ENCODE measurements at regions not wholly inside any gene's neighbourhood (a gene's known extent, or its start where the extent isn't known, plus 50 kb on each side); places are given as distances from the start of the nearest gene placed in this dataset.
"Not testable (repeated sequence)": the region's sequence is repeated elsewhere in the genome, so short reads cannot be mapped to it uniquely, and the experiment has no call there.

DNA sequence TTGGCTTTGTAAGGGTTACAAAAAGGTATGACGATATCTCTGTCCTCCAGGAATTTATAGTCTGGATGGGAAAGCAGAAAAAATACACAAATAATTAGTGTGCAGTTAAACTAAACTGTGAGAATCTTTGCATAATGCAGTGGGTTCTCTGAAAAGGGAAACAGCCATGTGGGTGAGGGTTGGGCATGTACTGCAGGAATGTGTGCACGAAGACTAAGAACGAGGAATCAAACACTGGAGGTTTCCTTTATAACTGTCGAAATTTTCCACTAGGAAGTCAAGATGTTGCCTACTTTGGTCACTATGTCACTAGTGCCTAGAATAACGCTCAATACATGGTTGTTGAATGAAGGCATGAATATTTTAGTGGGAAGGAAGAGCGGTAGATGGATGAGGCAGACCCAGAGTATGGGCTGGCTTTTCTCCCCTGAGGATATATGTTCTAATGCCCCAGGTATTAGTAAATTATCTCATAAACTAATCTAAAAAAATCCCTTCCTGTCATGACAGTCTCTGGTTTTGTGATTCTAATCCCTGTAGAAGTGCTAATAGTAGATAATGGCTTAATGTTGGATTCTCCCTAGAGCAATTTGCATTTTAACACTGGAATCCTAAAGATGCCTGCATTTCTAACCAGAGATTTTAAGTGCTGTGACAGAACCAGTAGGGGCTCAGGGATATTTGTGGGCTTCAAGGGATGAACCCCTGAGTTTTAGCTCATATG, 227.3 kb downstream of the NMUR2 start:
- DNase-seq, result no peak

DNA sequence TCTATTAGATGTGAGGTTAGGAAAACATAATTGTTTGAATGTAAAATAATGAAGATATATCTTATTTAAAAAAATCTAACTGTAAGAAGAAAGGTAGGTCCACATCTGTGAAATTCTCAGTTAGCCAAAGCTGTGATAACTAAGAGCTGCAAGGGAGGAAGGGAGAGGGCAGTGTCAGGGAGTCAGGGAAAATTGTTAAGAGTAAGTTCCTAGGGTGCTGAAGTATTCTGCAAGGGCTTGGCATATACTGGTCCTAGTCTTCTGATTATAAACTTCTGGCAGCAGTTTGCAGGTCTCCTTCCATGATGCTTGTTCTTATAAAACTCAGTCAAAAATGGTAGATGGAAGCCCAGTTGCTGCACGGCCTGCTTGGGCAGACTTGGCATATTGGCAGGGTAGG, 233.2 kb downstream of the NMUR2 start:
- no peak for DNase-seq

DNA sequence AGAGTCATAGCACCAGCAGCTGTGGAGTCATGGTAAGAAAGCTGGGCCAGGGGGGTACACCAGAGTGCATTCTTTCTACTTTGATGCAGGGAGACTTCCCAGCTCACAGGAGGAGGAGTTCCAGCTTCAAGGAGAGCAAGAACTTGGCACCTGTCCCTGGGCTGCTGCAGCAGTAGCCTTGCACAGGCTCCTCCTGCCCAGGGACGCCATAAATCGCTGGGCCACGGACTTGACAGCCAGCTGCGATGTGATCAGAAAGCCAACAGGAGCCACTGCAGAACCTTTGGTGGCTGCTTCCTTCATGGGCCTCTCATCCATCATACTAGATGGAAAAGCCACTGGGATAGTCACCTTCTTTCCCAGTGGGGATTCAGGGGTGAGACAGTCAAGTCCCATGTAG, 234.7 kb downstream of the NMUR2 start:
- no peak for DNase-seq

DNA sequence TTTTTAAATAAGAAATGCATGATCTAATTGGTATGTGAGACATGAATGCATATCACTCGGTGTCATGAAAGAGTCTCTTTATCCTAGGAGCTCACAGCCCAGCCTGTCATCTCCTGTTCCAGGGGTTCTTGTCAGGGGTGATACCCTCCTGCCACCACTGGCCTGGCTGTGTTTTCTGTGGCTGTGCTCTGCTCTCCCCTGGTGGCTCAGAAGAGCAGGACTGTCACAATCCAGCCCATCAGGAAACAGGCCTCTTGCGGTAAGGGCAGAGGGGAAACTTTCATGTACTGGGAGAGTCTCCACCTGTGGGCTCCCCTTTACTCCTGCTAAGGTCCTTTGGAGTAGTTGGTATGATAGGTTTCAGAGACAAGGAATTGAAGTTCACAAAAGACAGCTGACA, 240.2 kb upstream of the GLRA1 start:
- no peak for DNase-seq

DNA sequence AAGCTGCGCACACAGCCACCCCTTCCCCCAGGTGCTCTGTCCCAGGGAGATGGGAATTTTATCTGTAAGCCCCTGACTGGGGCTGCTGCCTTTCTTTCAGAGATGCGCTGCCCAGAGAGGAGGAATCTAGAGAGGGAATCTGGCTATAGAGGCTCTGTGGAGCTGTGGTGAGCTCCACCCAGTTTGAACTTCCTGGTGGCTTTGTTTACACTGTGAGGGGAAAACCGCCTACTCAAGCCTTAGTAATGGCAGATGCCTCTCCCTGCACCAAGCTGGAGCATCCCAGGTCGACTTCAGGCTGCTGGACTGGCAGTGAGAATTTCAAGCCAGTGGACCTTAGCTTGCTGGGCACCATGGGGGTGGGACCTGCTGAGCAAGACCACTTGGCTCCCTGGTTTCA, 235.2 kb upstream of the GLRA1 start:
- DNase-seq, result not testable (repeated sequence)

DNA sequence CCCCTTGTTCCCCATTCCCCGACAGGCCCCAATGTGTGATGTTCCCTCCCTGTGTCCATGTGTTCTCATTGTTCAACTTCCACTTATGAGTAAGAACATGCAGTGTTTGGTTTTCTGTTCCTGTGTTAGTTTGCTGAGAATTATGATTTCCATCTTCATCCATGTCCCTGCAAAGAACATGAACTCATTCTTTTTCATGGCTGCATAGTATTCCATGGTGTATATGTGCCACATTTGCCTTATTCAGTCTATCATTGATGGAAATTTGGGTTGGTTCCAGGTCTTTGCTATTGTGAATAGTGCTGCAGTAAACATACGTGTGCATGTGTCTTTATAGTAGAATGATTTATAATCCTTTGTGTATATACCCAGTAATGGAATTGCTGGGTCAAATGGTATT, 229.8 kb upstream of the GLRA1 start:
- not testable (repeated sequence) for DNase-seq

DNA sequence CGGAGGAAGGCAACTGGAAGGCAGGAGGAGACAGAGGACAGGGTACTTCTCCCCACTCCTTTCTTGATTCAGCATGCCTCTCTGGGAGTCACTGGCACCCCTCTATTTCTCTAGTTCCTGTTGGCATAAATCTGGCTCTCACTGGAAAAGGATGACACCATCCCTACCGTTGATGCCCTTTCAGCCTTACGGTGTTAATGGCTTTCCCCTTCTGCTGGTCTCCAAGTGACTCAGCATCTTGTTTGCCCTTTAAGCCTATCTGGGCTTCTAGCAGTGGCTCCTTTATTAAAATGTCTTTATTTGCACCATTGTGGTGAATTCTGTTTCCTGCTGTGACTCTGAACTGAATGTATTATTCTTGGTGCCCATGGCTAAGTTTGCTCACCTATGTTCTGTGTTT, 227.3 kb upstream of the GLRA1 start:
- no peak for DNase-seq

DNA sequence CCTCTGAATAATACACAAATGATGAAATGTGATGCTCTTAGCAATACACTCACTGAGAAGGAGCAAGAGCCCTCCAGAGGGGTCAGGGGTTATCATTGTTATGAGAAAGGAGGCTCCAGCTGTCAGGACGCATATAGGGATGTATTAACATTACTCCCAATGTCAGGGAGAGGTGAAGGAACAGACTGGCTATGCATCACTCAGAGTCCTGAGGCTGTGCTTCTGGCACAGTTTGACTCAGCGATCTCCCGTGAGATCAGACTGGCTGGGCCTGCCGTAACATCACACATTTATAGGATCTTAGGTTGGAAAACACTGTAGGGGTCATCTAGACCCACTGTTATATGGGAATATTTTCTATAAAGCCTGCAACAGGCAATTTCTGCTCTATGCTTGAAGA, 226.5 kb upstream of the GLRA1 start:
- DNase-seq, result no peak

DNA sequence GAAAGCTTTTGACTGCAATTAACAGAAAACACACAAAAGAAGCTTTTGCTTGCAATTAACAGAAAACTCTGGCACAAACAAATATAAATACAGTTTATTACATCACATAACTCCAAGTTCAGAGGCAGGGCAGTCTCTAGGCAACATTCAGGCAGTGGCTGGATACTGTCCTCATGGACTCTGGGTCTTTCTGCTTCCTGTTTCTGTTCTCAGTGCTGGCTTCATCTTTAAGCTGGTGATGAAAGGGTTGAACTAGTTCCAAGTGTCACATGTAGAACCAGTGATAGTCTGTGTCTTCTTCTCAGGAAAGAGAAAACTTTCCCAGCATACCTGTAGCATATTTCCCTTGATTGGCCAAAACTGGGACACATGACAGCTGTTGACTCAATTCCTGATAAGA, 222.6 kb upstream of the GLRA1 start:
- no peak for DNase-seq

DNA sequence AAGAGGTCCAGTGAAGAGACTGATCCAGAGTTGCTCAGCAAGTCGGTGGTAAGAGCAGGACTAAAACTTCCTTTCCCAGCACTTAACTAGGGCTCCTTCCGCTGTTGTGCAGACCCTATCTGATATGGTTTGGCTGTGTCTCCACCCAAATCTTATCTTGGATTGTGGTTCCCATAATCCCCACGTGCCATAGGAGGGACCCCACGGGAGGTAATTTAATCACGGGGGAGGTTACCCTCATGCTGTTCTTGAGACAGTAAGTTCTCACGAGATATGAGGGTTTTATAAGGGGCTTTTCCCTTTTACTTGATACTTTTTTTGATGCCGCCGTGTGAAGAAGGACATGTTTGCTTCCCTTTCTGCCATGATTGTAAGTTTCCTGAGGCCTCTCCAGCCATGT, 221.9 kb upstream of the GLRA1 start:
- no peak for DNase-seq

DNA sequence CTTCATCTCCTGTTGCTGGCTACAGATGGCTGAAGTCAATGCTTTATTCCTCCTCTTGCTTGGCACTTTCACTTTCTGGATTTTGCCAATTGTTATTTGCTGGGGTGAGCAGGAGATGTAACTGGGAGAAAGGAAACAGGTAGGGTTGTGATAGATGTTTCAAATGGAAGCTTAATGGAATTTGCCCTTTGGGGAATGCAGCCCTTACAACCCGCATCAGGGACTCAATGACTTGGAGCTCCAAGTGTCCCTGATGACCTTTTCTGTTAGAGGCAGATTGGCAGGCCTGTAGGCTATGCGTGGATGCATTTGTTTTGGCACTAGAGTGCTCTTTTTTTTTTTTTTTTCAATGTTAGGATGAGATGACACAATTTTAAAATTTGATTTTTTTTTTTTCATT, 219.9 kb upstream of the GLRA1 start:
- no peak for DNase-seq

DNA sequence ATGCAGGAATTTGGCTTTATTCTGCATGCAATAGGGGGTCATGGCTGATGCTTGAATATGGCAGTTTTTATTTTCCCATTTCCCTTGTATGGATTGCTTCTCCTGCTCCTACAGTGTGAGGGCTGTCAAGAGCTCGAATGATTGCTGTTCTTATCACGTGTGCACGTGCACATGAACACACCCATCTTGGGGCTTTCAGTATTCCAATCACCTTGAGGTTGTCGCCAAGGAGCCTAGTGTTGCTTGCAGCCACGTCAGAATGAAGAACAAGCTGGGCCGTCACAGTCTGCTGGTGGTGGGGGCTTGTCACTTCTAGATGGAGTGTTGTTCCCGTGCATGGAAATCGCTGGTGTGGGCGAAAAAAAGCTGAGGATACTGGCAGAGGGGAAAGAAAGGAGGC, 219.4 kb upstream of the GLRA1 start:
- DNase-seq, result no peak

DNA sequence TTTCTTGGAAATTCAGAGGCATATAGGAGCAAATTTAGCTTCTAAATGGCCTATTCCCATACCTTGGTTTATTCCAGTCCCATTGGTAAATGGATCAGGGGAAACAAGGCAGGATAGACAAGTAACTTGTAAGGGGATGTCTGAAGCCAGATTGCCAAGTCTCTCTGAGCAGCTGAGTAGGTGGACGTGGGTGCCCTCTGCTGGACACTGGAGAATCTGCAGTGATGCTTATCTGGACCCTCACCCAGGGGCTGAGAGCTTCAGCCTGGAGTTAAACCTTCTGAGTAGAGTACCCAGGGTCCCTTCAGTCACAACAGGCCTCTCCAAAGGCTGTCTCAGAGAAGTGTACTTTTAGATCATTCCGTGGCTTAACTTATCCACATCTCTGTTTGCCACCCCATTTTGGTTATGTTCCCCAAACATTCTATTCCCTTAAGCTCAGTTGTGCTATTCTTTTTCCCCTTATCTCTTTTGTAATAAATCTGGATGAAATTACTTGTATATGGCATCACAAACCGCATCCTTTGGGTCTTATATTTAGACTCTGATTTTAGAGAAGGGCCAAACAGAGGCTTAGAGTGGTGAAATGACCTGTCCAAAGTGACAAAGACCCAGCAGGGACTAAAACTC, 218.3 kb upstream of the GLRA1 start:
- DNase-seq, result peak; percentile 68

DNA sequence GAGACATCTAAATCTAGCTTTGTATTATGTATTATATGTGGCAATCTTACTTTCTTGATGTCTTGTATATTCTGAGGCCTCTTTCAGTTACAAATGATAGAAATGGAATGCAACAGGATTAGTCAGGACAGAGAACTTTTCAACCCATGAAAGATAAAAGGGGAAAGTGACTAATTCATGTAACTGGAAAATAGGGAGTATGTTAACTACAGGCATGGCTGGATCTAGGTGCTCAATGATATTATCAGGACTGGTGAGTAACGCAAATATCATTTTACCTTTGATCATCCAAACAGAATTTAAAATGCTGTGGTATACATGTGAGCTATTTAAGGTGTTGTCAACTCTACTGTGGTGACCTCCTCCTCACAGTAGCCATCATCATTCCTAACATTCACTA, 215.7 kb upstream of the GLRA1 start:
- no peak for DNase-seq

DNA sequence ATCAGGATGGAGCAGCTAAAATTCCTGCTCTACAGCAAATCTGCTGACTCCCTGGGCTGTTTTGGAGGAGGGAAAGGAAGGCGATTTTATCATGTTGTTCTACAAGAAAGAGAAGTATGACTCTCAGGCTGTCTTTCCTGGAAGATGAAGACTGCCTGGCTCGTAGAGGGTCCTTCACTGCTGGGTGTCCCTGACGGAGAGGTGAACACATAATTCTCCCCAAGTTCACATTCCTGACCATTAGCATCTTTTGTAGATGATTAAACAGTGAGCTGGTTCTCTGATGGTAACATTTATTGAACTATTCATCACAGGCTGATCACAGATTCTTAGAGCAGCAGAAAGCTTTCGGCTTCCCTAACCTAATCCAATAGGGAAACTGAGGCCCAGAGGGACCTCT, 212.4 kb upstream of the GLRA1 start:
- DNase-seq, result no peak

DNA sequence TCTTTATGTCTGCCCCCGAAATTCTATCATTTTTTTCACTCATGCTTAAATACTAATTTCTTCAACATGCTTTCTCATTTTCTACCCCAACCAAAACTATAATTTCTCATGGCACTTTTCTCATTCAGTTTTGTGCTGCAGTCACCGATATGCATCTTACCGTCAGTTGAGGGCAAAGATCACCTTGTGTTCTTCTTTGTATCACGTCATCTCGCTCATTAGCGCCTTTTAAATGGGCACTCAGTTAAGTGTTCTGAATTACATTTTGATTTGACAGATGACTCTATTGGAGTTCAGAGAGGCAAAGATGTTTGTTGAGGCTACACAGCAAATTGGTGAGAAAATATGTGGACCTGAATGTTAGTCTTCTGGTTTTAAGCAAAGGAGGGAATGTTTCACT, 211.7 kb upstream of the GLRA1 start:
- no peak for DNase-seq

DNA sequence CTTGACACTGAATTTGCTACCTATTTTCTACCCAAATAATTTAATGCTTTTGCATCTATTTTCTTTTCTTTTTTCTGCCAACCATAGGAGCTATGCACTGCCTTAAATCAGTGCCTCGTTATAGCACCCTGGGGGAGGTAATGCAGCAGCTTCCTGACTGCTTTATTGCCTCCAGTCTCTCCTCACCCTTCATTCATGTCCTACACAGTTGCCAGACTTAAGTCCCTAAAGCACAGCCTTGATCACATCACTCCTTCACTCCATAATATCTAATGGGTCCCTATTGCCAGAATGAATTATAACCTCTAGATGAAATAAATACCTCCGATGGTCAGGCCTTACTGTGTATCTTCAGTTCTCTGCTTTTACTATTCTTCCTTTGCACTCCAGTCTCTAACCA, 211.2 kb upstream of the GLRA1 start:
- DNase-seq, result no peak

DNA sequence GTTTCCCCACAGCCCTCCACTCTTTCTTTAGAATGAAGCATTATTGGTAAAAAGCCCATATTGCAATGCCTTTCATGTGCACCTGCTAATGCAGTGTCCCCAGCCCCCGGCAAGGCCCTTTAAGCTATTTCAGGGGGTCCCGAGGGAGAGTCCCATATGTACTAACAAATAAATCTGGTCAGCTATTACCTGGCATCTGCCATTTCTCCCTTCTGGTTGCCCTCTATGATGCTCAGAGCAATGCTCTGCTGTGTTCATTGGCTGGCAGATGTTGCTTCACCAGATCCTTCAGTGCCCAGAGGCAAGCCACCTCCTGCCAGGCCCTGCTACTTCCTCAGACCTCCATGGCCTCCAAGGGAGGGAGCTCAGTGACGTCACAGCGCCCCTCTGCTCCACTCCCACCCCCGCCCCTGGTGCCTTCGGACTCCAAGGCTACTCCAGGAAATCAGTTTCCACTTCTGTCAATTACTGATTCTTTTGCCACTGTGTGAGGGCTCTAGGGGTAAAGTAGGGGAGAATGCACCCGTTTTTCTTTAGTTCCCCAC, 201.1 kb upstream of the GLRA1 start:
- no peak for DNase-seq

DNA sequence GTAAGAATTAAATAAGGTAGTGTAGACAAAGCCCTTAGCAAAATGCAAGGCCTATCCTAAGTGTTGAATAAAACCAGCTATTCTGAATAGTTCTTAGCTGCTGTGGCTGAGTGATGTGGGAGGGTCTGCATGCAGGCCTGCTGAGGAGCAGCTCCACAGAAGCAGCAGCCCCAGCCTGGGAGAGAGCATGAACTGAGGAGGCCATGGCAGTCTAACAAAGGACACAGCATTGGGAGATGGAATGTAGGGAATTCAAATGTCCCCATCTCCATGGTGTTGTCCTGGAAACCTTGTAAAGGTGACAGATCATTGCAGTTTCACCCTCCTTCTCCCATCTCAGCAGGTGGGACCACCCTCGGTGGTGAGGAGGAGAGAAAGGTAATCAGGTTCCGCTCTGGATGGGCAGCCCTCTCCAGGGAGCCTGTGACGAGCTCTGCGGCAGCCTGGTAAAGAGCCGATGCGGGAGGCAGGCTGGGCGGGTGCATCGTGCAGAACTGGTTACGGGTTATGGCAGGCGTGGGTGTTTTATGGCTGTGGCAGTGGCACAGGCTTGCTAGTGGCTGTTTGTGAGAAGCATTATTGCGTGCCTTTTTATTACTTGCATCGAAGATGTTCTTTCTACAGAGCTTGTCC, 199.9 kb upstream of the GLRA1 start:
- DNase-seq, result no peak

DNA sequence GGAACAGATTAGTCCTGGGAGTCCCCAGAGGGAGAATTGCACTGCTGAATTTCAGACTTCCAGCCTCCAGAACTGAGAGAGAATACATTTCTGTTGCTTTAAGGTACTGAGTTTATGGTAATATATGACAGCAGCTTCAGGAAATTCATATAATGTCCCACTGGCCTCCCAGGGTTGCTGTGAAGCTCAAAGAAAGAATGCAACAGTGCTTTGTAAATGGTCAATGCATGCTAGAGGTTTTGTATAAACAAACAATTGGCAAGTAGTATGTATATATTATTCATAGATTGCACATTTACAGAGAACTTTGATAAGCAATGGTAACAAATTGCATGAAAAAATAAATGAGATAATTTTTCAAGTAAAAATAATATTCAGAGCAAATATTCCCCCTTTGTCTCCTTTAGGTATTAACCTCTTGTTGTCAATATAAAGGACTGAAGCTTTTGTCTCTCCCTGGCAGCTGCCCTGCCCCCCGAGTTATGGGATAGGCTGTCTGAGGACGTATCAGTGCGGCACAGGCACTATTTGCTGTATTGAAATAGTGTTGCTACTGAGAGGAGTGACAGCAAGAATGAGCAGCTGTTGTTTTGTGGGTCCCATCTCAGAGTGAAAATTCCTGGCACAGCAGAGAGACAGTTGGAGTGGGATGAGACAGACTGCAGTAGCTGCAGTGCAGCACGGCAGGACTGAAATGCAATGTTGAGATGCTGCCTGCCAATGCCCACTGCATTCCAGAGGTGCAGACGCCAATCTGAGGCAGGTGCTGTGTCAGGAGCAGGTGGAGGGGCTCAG, 194.2 kb upstream of the GLRA1 start:
- DNase-seq, result no peak

DNA sequence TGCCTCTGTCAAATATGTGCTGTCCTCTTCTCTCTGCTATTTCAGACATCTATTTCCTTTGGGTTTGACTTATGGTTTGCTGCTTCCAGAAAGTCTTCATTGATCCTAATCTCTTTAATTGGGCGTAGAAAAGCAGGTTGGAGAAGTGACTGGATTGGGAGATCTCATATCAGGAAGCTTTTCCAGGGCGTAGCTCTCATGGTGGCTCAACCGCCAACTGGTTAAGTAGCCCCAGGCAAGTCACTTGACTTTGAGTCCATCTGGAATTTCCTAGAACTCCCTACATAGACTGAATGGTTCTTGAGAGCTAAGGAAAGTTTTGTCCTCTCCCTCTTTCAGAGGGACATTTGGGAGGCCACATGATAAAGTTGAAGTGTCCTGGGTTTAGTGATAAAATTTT, 192.3 kb upstream of the GLRA1 start:
- no peak for DNase-seq

DNA sequence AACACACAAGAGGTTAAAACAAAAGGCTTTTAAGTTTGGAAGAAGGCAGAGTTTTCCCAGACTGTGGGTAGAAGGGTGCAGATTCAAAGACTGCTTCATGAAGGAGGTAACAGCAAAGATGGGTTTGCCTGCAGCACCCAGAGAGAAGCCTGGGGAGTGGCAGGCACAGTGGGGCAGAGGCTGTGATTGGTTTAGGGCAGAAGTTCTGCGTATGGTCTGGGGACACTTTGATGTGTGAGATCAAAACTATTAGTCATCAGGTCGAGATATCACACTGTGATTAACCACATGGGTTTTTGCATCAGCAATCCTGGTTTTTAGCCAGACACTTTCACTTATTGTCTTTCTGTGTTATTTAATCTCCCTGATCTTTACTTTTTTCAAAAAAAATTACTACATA, 188.8 kb upstream of the GLRA1 start:
- DNase-seq, result peak; percentile 63

DNA sequence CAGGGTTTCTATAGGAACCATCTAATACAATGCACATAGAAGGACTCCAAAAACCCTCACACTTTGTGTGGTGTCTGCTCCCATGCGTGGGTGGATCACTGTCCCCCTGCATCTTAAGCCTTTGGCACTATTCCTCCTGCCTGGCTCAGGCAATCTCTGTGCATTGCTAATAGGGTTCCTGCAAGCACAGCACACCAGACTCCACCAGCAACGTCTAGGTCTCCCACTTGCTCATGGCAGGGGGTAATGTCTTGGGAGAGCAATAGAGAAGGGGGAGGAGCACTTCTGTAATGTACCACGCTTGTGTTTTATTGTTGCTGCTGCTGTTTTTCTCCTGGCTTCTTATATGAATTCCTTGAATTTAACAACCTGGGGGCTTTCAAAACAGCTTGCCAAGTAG, 182.6 kb upstream of the GLRA1 start:
- DNase-seq, result no peak

DNA sequence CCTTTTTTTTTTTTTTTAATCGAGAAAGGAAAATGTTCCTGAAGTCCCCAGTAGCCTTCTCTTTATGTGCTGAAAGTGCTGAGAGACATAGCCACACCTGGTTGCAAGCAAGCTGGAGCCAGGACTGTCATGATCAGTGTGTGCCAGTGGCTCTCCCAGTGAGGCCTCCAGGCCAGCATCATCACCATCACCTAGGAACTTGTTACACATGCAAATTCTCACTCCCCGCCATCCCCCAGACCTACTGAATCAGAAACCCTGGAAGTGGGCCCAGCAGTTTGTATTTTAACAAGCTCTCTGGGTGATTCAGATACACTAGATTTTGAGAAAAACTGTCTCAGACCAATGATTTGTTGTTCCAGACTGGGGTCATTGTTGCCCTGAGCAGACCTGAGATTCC, 181.9 kb upstream of the GLRA1 start:
- DNase-seq, result no peak
